ENCODE measurements at regions not wholly inside any gene's neighbourhood (a gene's known extent, or its start where the extent isn't known, plus 50 kb on each side); places are given as distances from the start of the nearest gene placed in this dataset.

DNA sequence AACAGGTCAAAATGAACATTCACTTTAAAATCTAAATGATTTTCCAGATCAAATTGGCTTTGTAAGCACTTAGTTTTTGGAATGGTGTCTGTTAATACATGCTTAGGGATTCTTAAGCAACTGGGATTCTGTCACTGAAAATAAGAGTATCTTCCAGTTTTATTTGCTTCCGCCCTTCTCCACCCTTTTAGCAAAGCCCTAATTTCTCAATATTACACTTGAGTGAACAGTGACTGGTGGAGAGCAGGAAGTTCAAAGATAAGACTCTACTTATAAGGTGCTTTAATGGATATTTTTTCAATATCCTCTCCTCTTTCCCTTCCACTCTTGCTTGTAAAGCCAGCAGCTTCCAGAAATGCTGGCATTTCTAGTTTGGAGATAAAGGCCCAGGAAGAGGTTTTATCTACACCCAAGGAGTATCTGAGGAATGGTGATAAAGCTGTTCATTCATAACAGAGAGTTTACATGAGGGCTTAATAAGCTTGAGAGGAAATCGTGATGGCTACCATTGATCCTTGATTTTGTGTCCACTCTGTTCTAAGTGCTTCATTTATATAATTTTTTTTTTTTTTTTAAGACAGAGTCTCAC, 265.9 kb upstream of the PRICKLE1 start:
- Mint-ChIP-seq H3K9me3 (peaks cover 0 to 5% (median 3%) of the 10 kb centered on the region in 7 donors), H3K4me3 (no peak overlapping the region), H3K27me3 (no peaks in the 10 kb centered on the region), H3K36me3 (no peaks in the 10 kb centered on the region), H3K27ac (no peak overlapping the region), H3K4me1 (no peaks in the 10 kb centered on the region)
- Histone ChIP-seq H3K27ac (ENCODE audit: insufficient read depth, low read length, poor library complexity, severe bottlenecking) (no peak overlapping the region), H3K36me3 (ENCODE audit: control insufficient read depth, insufficient read depth, low read length) (no peaks in the 10 kb centered on the region), H3K9me3 (ENCODE audit: control insufficient read depth in 2 of 2, low read length in 2 of 2) (no peaks in the 10 kb centered on the region), H3K4me3 (ENCODE audit: low read depth, low read length) (no peak overlapping the region), H3K4me1 (ENCODE audit: control insufficient read depth, insufficient read depth, low read length, poor library complexity, severe bottlenecking) (no peaks in the 10 kb centered on the region), H3K27me3 (ENCODE audit: control insufficient read depth, insufficient read depth, low read length) (no peaks in the 10 kb centered on the region)
- ATAC-seq (ENCODE audit: low read depth in 2 of 2) = no peak
- DNase-seq = no peak

- no peak overlapping the region for H3K27ac ChIP-seq (ENCODE audit: insufficient read depth, low read length, poor library complexity, severe bottlenecking)
- no peaks in the 10 kb centered on the region for H3K36me3 Mint-ChIP-seq
- no peak for ATAC-seq (ENCODE audit: low read depth in 2 of 2)
- no peaks in the 10 kb centered on the region for H3K36me3 ChIP-seq (ENCODE audit: control insufficient read depth, insufficient read depth, low read length)
- H3K27ac Mint-ChIP-seq = no peak overlapping the region
- H3K27me3 Mint-ChIP-seq = no peaks in the 10 kb centered on the region
- no peak overlapping the region for H3K4me3 Mint-ChIP-seq
- H3K4me3 ChIP-seq (ENCODE audit: low read depth, low read length) = no peak overlapping the region
- DNase-seq = no peak
- peaks cover 0 to 5% (median 3%) of the 10 kb centered on the region in 7 donors for H3K9me3 Mint-ChIP-seq
- no peaks in the 10 kb centered on the region for H3K4me1 ChIP-seq (ENCODE audit: control insufficient read depth, insufficient read depth, low read length, poor library complexity, severe bottlenecking)
- no peaks in the 10 kb centered on the region for H3K9me3 ChIP-seq (ENCODE audit: control insufficient read depth in 2 of 2, low read length in 2 of 2)
- no peaks in the 10 kb centered on the region for H3K27me3 ChIP-seq (ENCODE audit: control insufficient read depth, insufficient read depth, low read length)
- H3K4me1 Mint-ChIP-seq = no peaks in the 10 kb centered on the region
Observed at GRCh38 chr12:42854826-42855225, 265.3 kb upstream of the PRICKLE1 start.

DNA sequence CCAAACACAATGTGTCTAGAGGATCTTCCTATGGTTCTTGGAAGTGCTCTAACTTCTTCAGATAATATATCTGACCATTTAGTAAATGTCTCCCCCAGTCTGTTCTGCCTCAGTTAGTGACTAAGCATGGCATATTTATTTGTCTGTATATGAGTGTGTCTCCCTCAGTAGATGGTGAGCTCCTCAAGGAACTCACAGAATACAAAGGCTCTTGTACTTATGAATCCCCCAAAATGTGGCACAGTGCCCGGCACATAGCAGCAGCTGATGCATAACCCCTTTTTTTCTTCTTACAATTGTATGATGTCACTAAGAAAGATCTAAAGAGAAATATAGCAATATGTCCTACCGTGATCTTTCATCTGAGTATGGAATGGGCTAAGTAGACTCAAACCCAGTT, 264.7 kb upstream of the PRICKLE1 start:
- no peak overlapping the region for H3K27ac ChIP-seq (ENCODE audit: insufficient read depth, low read length, poor library complexity, severe bottlenecking)
- ATAC-seq (ENCODE audit: low read depth in 2 of 2) = no peak
- no peaks in the 10 kb centered on the region for H3K36me3 Mint-ChIP-seq

GRCh38 chr12:42853370-42854140, 264.0 kb upstream of the PRICKLE1 start:
- Mint-ChIP-seq H3K4me3 (no peak overlapping the region), H3K27me3 (no peaks in the 10 kb centered on the region), H3K27ac (no peak overlapping the region), H3K36me3 (no peaks in the 10 kb centered on the region), H3K9me3 (peaks cover 0 to 5% (median 2%) of the 10 kb centered on the region in 7 donors), H3K4me1 (no peaks in the 10 kb centered on the region)
- DNase-seq (no peak), ATAC-seq (ENCODE audit: low read depth in 2 of 2) (no peak)
- Histone ChIP-seq H3K27me3 (ENCODE audit: control insufficient read depth, insufficient read depth, low read length) (no peaks in the 10 kb centered on the region), H3K27ac (ENCODE audit: insufficient read depth, low read length, poor library complexity, severe bottlenecking) (no peak overlapping the region), H3K9me3 (ENCODE audit: control insufficient read depth in 2 of 2, low read length in 2 of 2) (no peaks in the 10 kb centered on the region), H3K36me3 (ENCODE audit: control insufficient read depth, insufficient read depth, low read length) (no peaks in the 10 kb centered on the region), H3K4me3 (ENCODE audit: low read depth, low read length) (no peak overlapping the region), H3K4me1 (ENCODE audit: control insufficient read depth, insufficient read depth, low read length, poor library complexity, severe bottlenecking) (no peaks in the 10 kb centered on the region)

More for the DNA sequence above, 264.7 kb upstream of the PRICKLE1 start:
- no peak overlapping the region for H3K27ac Mint-ChIP-seq
- Histone ChIP-seq H3K4me3 (ENCODE audit: low read depth, low read length) (no peak overlapping the region), H3K9me3 (ENCODE audit: control insufficient read depth in 2 of 2, low read length in 2 of 2) (no peaks in the 10 kb centered on the region), H3K4me1 (ENCODE audit: control insufficient read depth, insufficient read depth, low read length, poor library complexity, severe bottlenecking) (no peaks in the 10 kb centered on the region), H3K27me3 (ENCODE audit: control insufficient read depth, insufficient read depth, low read length) (no peaks in the 10 kb centered on the region), H3K36me3 (ENCODE audit: control insufficient read depth, insufficient read depth, low read length) (no peaks in the 10 kb centered on the region)
- no peaks in the 10 kb centered on the region for H3K27me3 Mint-ChIP-seq
- no peaks in the 10 kb centered on the region for H3K4me1 Mint-ChIP-seq
- peaks cover 0 to 5% (median 2%) of the 10 kb centered on the region in 7 donors for H3K9me3 Mint-ChIP-seq
- DNase-seq = no peak
- H3K4me3 Mint-ChIP-seq = no peak overlapping the region

DNA sequence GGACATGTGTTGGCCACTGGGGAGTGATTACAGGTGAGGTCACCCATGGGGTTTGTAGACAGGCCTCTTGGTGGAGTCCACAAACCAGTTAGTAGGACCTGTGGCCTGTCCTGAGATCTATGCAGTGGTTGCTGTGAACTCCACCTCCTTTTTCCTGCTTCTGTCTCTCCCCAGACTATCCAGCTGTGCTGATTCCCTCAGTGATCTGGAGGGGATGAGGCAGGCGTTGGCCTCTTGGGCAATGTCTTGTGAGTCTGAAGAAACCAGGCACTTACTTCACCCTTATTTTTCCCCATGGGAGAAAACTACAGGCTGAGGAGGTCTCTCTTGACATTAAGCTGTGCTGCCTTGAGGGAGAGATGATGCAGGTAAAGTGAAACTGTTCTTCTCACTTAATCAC, 257.2 kb upstream of the PRICKLE1 start:
- Histone ChIP-seq H3K27ac (ENCODE audit: insufficient read depth, low read length, poor library complexity, severe bottlenecking) (no peak overlapping the region), H3K27me3 (ENCODE audit: control insufficient read depth, insufficient read depth, low read length) (no peaks in the 10 kb centered on the region), H3K9me3 (ENCODE audit: control insufficient read depth in 2 of 2, low read length in 2 of 2) (no peaks in the 10 kb centered on the region), H3K36me3 (ENCODE audit: control insufficient read depth, insufficient read depth, low read length) (no peaks in the 10 kb centered on the region), H3K4me1 (ENCODE audit: control insufficient read depth, insufficient read depth, low read length, poor library complexity, severe bottlenecking) (no peaks in the 10 kb centered on the region), H3K4me3 (ENCODE audit: low read depth, low read length) (no peak overlapping the region)
- no peak overlapping the region for H3K4me3 Mint-ChIP-seq
- no peaks in the 10 kb centered on the region for H3K4me1 Mint-ChIP-seq
- DNase-seq (no peak), ATAC-seq (ENCODE audit: low read depth in 2 of 2) (no peak)
- no peaks in the 10 kb centered on the region for H3K36me3 Mint-ChIP-seq
- no peaks in the 10 kb centered on the region for H3K27me3 Mint-ChIP-seq
- H3K9me3 Mint-ChIP-seq = peaks cover 0 to 1% (median 0%) of the 10 kb centered on the region in 7 donors
- H3K27ac Mint-ChIP-seq = no peak overlapping the region

- Histone ChIP-seq H3K4me3 (ENCODE audit: low read depth, low read length) (no peak overlapping the region), H3K27me3 (ENCODE audit: control insufficient read depth, insufficient read depth, low read length) (no peaks in the 10 kb centered on the region), H3K36me3 (ENCODE audit: control insufficient read depth, insufficient read depth, low read length) (no peaks in the 10 kb centered on the region), H3K27ac (ENCODE audit: insufficient read depth, low read length, poor library complexity, severe bottlenecking) (no peak overlapping the region), H3K9me3 (ENCODE audit: control insufficient read depth in 2 of 2, low read length in 2 of 2) (no peaks in the 10 kb centered on the region), H3K4me1 (ENCODE audit: control insufficient read depth, insufficient read depth, low read length, poor library complexity, severe bottlenecking) (no peaks in the 10 kb centered on the region)
- ATAC-seq (ENCODE audit: low read depth in 2 of 2) = no peak
- Mint-ChIP-seq H3K27me3 (no peaks in the 10 kb centered on the region), H3K27ac (no peak overlapping the region), H3K36me3 (no peaks in the 10 kb centered on the region), H3K4me3 (no peak overlapping the region), H3K4me1 (no peaks in the 10 kb centered on the region), H3K9me3 (peaks cover 0 to 4% (median 0%) of the 10 kb centered on the region in 7 donors)
- no peak for DNase-seq
Observed at GRCh38 chr12:42834062-42834461, 244.5 kb upstream of the PRICKLE1 start.

DNA sequence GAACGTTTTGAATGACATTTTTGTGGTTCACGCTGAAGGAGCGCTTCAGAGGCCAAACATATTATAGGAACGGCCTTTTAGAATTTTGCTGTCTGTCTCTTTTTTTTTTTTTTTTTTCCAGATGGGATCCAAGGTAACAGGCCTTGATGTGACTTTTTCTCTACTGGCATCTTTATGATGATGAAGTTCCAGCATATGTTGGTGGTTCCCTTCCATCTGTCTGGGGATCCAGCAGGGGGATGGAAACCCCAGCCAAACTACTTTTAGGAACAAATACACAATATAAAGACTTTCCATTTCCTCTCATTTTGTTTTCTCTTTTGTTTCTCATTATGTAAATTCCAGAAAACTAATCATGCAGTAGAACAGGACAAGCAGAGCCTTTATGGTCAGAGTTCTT, 239.3 kb upstream of the PRICKLE1 start:
- no peaks in the 10 kb centered on the region for H3K9me3 ChIP-seq (ENCODE audit: control insufficient read depth in 2 of 2, low read length in 2 of 2)
- no peaks in the 10 kb centered on the region for H3K36me3 Mint-ChIP-seq
- peaks cover 0 to 3% (median 0%) of the 10 kb centered on the region in 7 donors for H3K9me3 Mint-ChIP-seq
- no peak overlapping the region for H3K27ac ChIP-seq (ENCODE audit: insufficient read depth, low read length, poor library complexity, severe bottlenecking)
- no peaks in the 10 kb centered on the region for H3K27me3 ChIP-seq (ENCODE audit: control insufficient read depth, insufficient read depth, low read length)
- no peaks in the 10 kb centered on the region for H3K36me3 ChIP-seq (ENCODE audit: control insufficient read depth, insufficient read depth, low read length)
- DNase-seq (no peak), ATAC-seq (ENCODE audit: low read depth in 2 of 2) (no peak)
- no peak overlapping the region for H3K4me3 Mint-ChIP-seq
- H3K27ac Mint-ChIP-seq = no peak overlapping the region
- no peaks in the 10 kb centered on the region for H3K4me1 ChIP-seq (ENCODE audit: control insufficient read depth, insufficient read depth, low read length, poor library complexity, severe bottlenecking)
- no peaks in the 10 kb centered on the region for H3K27me3 Mint-ChIP-seq
- no peaks in the 10 kb centered on the region for H3K4me1 Mint-ChIP-seq
- H3K4me3 ChIP-seq (ENCODE audit: low read depth, low read length) = no peak overlapping the region

DNA sequence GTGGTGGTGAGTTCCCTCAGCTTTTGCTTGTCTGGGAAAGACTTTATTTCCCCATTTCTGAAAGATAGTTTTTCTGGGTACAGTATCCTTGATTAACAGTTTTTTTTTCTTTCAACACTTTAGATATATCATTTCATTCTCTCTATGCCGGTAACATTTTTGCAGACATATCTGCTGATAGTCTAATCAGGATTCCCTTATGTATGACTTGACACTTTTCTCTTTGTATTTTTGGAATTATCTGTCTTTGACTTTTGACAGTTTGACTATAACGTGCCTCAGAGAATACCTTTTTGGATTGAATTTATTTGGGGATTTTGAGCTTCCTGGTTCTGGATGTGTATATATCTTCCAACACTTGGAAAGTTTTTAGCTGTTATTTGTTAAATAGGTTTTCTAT, 234.8 kb upstream of the PRICKLE1 start:
- ATAC-seq (ENCODE audit: low read depth in 2 of 2) (no peak), DNase-seq (no peak)
- Mint-ChIP-seq H3K4me3 (no peak overlapping the region), H3K27ac (no peak overlapping the region), H3K9me3 (peaks cover 0 to 4% (median 2%) of the 10 kb centered on the region in 7 donors), H3K36me3 (no peaks in the 10 kb centered on the region), H3K4me1 (no peaks in the 10 kb centered on the region), H3K27me3 (peaks cover 1% of the 10 kb centered on the region)
- Histone ChIP-seq H3K4me3 (ENCODE audit: low read depth, low read length) (no peak overlapping the region), H3K9me3 (ENCODE audit: control insufficient read depth in 2 of 2, low read length in 2 of 2) (no peaks in the 10 kb centered on the region), H3K27me3 (ENCODE audit: control insufficient read depth, insufficient read depth, low read length) (no peaks in the 10 kb centered on the region), H3K36me3 (ENCODE audit: control insufficient read depth, insufficient read depth, low read length) (no peaks in the 10 kb centered on the region), H3K4me1 (ENCODE audit: control insufficient read depth, insufficient read depth, low read length, poor library complexity, severe bottlenecking) (no peaks in the 10 kb centered on the region), H3K27ac (ENCODE audit: insufficient read depth, low read length, poor library complexity, severe bottlenecking) (no peak overlapping the region)

Measured in CD4-positive, CD25-positive, alpha-beta regulatory T cell (primary cell).